HG03039 (cell line): ENCODE measurements at regions not wholly inside any gene's neighbourhood (a gene's known extent, or its start where the extent isn't known, plus 50 kb on each side); places are given as distances from the start of the nearest gene placed in this dataset.

Source experiments
- ATAC-seq: cut with Tn5 transposase; IDR thresholded peaks from one replicate; pipeline ENCODE4 v1.9.1; 2021; ENCODE audit warnings: mild to moderate bottlenecking, moderate library complexity; ENCODE audit not compliant: unreplicated experiment

- ATAC-seq = no peak
Observed at GRCh38 chr3:117120014-117120413, 410.4 kb downstream of the TUSC7 start.

GRCh38 chr3:117122609-117123008 lies 413.0 kb downstream of the TUSC7 start:
- no peak for ATAC-seq

GRCh38 chr3:117126460-117126859 lies 416.9 kb downstream of the TUSC7 start:
- no peak for ATAC-seq

- ATAC-seq = no peak
Observed at GRCh38 chr3:117126946-117127546, 417.5 kb downstream of the TUSC7 start.

- ATAC-seq = no peak
Observed at GRCh38 chr3:117128133-117128532, 418.6 kb downstream of the TUSC7 start.

- ATAC-seq = no peak
Observed at GRCh38 chr3:117128872-117129271, 419.3 kb downstream of the TUSC7 start.

GRCh38 chr3:117129516-117129915 lies 419.9 kb downstream of the TUSC7 start:
- no peak for ATAC-seq

GRCh38 chr3:117130222-117130621 lies 420.6 kb downstream of the TUSC7 start:
- ATAC-seq = no peak

- no peak for ATAC-seq
Observed at GRCh38 chr3:117131259-117131658, 421.7 kb downstream of the TUSC7 start.

- no peak for ATAC-seq
Observed at GRCh38 chr3:117133066-117133465, 423.5 kb downstream of the TUSC7 start.

- no peak for ATAC-seq
Observed at GRCh38 chr3:117135207-117135606, 425.6 kb downstream of the TUSC7 start.

- no peak for ATAC-seq
Observed at GRCh38 chr3:117136003-117136402, 426.4 kb downstream of the TUSC7 start.

GRCh38 chr3:117137065-117137464 lies 427.5 kb downstream of the TUSC7 start:
- ATAC-seq = no peak

- ATAC-seq = no peak
Observed at GRCh38 chr3:117139681-117140080, 430.1 kb downstream of the TUSC7 start.

GRCh38 chr3:117141812-117142211 lies 432.2 kb downstream of the TUSC7 start:
- ATAC-seq = no peak

- no peak for ATAC-seq
Observed at GRCh38 chr3:117144853-117145252, 435.3 kb downstream of the TUSC7 start.

- no peak for ATAC-seq
Observed at GRCh38 chr3:117145677-117146076, 436.1 kb downstream of the TUSC7 start.

- ATAC-seq = no peak
Observed at GRCh38 chr3:117146571-117146970, 437.0 kb downstream of the TUSC7 start.

GRCh38 chr3:117149584-117149983 lies 440.0 kb downstream of the TUSC7 start:
- no peak for ATAC-seq

- ATAC-seq = no peak
Observed at GRCh38 chr3:117150628-117151027, 441.0 kb downstream of the TUSC7 start.

- ATAC-seq = no peak
Observed at GRCh38 chr3:117160176-117160575, 450.6 kb downstream of the TUSC7 start.

- no peak for ATAC-seq
Observed at GRCh38 chr3:117161816-117162215, 452.2 kb downstream of the TUSC7 start.

GRCh38 chr3:117165176-117165575 lies 455.6 kb downstream of the TUSC7 start:
- ATAC-seq = no peak
